HCT116 (cell line): ENCODE measurements at regions not wholly inside any gene's neighbourhood (a gene's known extent, or its start where the extent isn't known, plus 50 kb on each side); places are given as distances from the start of the nearest gene placed in this dataset.

Source experiments
- ATAC-seq: fragments of 200-7000 bp; cut with Tn5 transposase; 2 replicates; pipeline ENCODE4 v1.9.1; 2020; ENCODE audit warnings: mild to moderate bottlenecking, moderate library complexity
- BruUV-seq: library from RNA; stranded (reverse); fragments of 400-500 nt; replicated peaks from 2 replicates; lab custom pipeline; 2021; lab: Mats Ljungman, UMichigan
- CTCF ChIA-PET: fragments of 300-600 bp; sonication (Branson Sonifier 250); formaldehyde crosslinking; loops from one replicate; lab custom pipeline; 2021; ENCODE audit warnings: antibody characterized with exemption; lab: Charles Lee
- POLR2A ChIA-PET: fragments of 300-600, 350-600 bp; sonication (Branson Sonifier 250); formaldehyde crosslinking; loops from one replicate; lab custom pipeline; 2021; ENCODE audit warnings: antibody characterized with exemption; lab: Charles Lee
- RAD21 ChIA-PET, 2 experiments: fragments of 300-600 bp; sonication (Branson Sonifier 250); formaldehyde crosslinking; loops; one replicate each; lab custom pipeline; 2023; ENCODE audit warnings: low total read pairs in 2 of 2; ENCODE audit not compliant: uncharacterized antibody in 2 of 2, unreplicated experiment in 2 of 2, low non-redundant PET in 1 of 2; lab: Charles Lee
- DNase-seq: peaks from one replicate; pipeline ENCODE4 v3.0.0-alpha.2; 2010; ENCODE audit warnings: low read depth, low spot score
- H2AFZ ChIP-seq: fragments of 200-600 bp; shearing (Covaris generic), sonication (generic); 2 replicates; pipeline ENCODE4 v1.6.1; 2017; ENCODE audit warnings: low read depth, mixed run types, mixed read lengths, antibody characterized with exemption, low read length; ENCODE audit not compliant: poor library complexity, severe bottlenecking
- H3K27ac ChIP-seq: 2 replicates; pipeline ENCODE4 v1.5.1; 2012; ENCODE audit warnings: low read depth, low read length
- H3K27me3 ChIP-seq: fragments of 200-600 bp; sonication (generic); 2 replicates; pipeline ENCODE4 v1.6.1; 2016; ENCODE audit warnings: mixed run types, low read length, mixed read lengths; ENCODE audit not compliant: insufficient read depth
- H3K36me3 ChIP-seq, 2 experiments: fragments of 200-500 bp in 1 of 2; fragments of 200-600 bp in 1 of 2; sonication (Bioruptor generic) in 1 of 2; sonication (generic) in 1 of 2; 2 replicates each; pipeline versions ENCODE4 v1.5.1 to v1.6.1; 2014 to 2016; ENCODE audit warnings: low read length in 2 of 2, inconsistent platforms in 1 of 2, mixed read lengths in 1 of 2, mixed run types in 1 of 2; ENCODE audit not compliant: insufficient read depth in 2 of 2, control insufficient read depth in 1 of 2
- H3K4me1 ChIP-seq, 2 experiments: fragments of 200-600 bp in 1 of 2; sonication (generic) in 1 of 2; 2 replicates each; pipeline versions ENCODE4 v1.5.1 to v1.6.1; 2012 to 2017; ENCODE audit warnings: low read length in 2 of 2, inconsistent platforms in 1 of 2, mild to moderate bottlenecking in 1 of 2, mixed read lengths in 1 of 2, mixed run types in 1 of 2, moderate library complexity in 1 of 2; ENCODE audit not compliant: insufficient read depth in 2 of 2, control insufficient read depth in 1 of 2
- H3K4me2 ChIP-seq: fragments of 200-600 bp; sonication (generic); 2 replicates; pipeline ENCODE4 v1.6.1; 2017; ENCODE audit warnings: mixed run types, low read length, mixed read lengths
- H3K4me3 ChIP-seq, 2 experiments: fragments of 200-600 bp in 1 of 2; sonication (generic) in 1 of 2; replicated peaks in 1 of 2; 2 replicates each; pipeline ENCODE4 v1.5.1; 2011 to 2016; ENCODE audit warnings: low read length in 2 of 2, control low read depth in 1 of 2, low read depth in 1 of 2, mild to moderate bottlenecking in 1 of 2, mixed read lengths in 1 of 2, mixed run types in 1 of 2
- H3K79me2 ChIP-seq: fragments of 200-600 bp; sonication (generic); 2 replicates; pipeline ENCODE4 v1.6.1; 2017; ENCODE audit warnings: mild to moderate bottlenecking, mixed run types, low read length, moderate library complexity, mixed read lengths; ENCODE audit not compliant: insufficient read depth
- H3K9ac ChIP-seq: fragments of 200-600 bp; sonication (generic); 2 replicates; pipeline ENCODE4 v1.6.1; 2016; ENCODE audit warnings: low read length, mixed read lengths
- H3K9me2 ChIP-seq: fragments of 200-600 bp; sonication (generic), shearing (Covaris generic); 2 replicates; pipeline ENCODE4 v1.6.1; 2017; ENCODE audit warnings: mixed run types, mild to moderate bottlenecking, moderate library complexity; ENCODE audit not compliant: insufficient read depth
- H3K9me3 ChIP-seq, 2 experiments: fragments of 200-500 bp in 1 of 2; fragments of 200-600 bp in 1 of 2; sonication (Bioruptor generic) in 1 of 2; sonication (generic) in 1 of 2; 2 replicates each; pipeline ENCODE4 v1.6.1; 2014 to 2017; ENCODE audit warnings: low read length in 2 of 2, mixed read lengths in 2 of 2, inconsistent platforms in 1 of 2, low read depth in 1 of 2, mild to moderate bottlenecking in 1 of 2, mixed run types in 1 of 2, moderate library complexity in 1 of 2; ENCODE audit not compliant: control insufficient read depth in 1 of 2, insufficient read depth in 1 of 2
- H4K20me1 ChIP-seq: fragments of 200-600 bp; sonication (generic), shearing (Covaris generic); 2 replicates; pipeline ENCODE4 v1.6.1; 2017; ENCODE audit warnings: mixed run types, mild to moderate bottlenecking, moderate library complexity; ENCODE audit not compliant: insufficient read depth
- CBX3 ChIP-seq: IDR thresholded peaks from 2 replicates; pipeline ENCODE4 v1.6.1; 2012; ENCODE audit warnings: low read depth
- CEBPB ChIP-seq: IDR thresholded peaks from 2 replicates; pipeline ENCODE4 v1.6.1; 2012; ENCODE audit warnings: low read depth
- EZH2 ChIP-seq: fragments of 200-600 bp; sonication (generic); IDR thresholded peaks from 2 replicates; pipeline ENCODE4 v1.6.1; 2017; ENCODE audit warnings: antibody characterized with exemption, mixed run types
- FOSL1 ChIP-seq: IDR thresholded peaks from 2 replicates; pipeline ENCODE4 v1.6.1; 2012; ENCODE audit warnings: low read depth
- JUND ChIP-seq: IDR thresholded peaks from 2 replicates; pipeline ENCODE4 v1.6.1; 2012
- MAX ChIP-seq: IDR thresholded peaks from 2 replicates; pipeline ENCODE4 v1.6.1; 2012
- POLR2AphosphoS5 ChIP-seq: IDR thresholded peaks from 2 replicates; pipeline ENCODE4 v1.6.1; 2011; ENCODE audit warnings: mild to moderate bottlenecking, low read depth, low read length, moderate library complexity
- RAD21 ChIP-seq: IDR thresholded peaks from 2 replicates; pipeline ENCODE4 v1.6.1; 2012; ENCODE audit warnings: low read depth, mild to moderate bottlenecking
- SIN3A ChIP-seq: IDR thresholded peaks from 2 replicates; pipeline ENCODE4 v1.6.1; 2012; ENCODE audit warnings: low read depth
- SP1 ChIP-seq: IDR thresholded peaks from 2 replicates; pipeline ENCODE4 v1.6.1; 2012; ENCODE audit warnings: low read depth
- SRF ChIP-seq: IDR thresholded peaks from 2 replicates; pipeline ENCODE4 v1.6.1; 2012; ENCODE audit warnings: low read depth
- TCF7L2 ChIP-seq: IDR thresholded peaks from 2 replicates; pipeline ENCODE4 v1.7.0; 2011; ENCODE audit warnings: borderline replicate concordance, inconsistent platforms; ENCODE audit not compliant: insufficient read depth, insufficient read length; ENCODE audit errors: extremely low read depth
- YY1 ChIP-seq: IDR thresholded peaks from 2 replicates; pipeline ENCODE4 v1.6.1; 2011; ENCODE audit warnings: low read length, low read depth, moderate library complexity, mild to moderate bottlenecking; ENCODE audit not compliant: insufficient replicate concordance; ENCODE audit errors: extremely low read depth
- intact Hi-C: fragments of 100-400 bp; cut with micrococcal nuclease; formaldehyde crosslinking; loops from 2 replicates; pipeline ENCODE4 v1.10.0; 2022
- TF ChIP-seq, protein P1 (sequence below), 3 experiments: fragments of 200-600 bp in 1 of 3; sonication (generic) in 1 of 3; IDR thresholded peaks in 2 of 3; conservative IDR thresholded peaks in 1 of 3; 2 replicates each; pipeline ENCODE4 v1.5.1; 2012 to 2017; ENCODE audit warnings: low read depth in 2 of 3, low read length in 2 of 3, antibody characterized with exemption in 1 of 3, borderline replicate concordance in 1 of 3, control low read depth in 1 of 3, mild to moderate bottlenecking in 1 of 3, mixed read lengths in 1 of 3, mixed run types in 1 of 3, moderate library complexity in 1 of 3; ENCODE audit not compliant: insufficient read depth in 1 of 3
- TF ChIP-seq, protein P2 (sequence below): IDR thresholded peaks from 2 replicates; pipeline ENCODE4 v1.6.1; 2012

DNA sequence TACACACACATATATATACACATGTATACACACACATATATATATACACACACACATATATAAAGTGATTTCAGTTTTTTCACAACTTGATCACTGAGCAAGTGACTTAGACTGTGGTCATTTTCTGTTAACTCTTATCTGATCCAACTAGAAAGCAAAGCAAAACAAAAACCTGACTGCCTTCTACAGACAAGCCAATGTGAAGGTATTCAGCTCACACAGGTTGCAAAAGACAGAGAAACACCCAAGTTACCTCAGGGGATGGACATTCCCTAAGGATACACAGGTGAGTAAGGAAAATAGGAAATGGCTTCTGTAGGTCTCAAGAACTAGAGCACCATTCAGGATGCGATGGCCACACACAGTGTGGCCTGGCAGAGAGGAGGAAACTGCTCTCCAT lies 58.4 kb upstream of the IER3 start (continued):
- TF ChIP-seq, protein P1, sequence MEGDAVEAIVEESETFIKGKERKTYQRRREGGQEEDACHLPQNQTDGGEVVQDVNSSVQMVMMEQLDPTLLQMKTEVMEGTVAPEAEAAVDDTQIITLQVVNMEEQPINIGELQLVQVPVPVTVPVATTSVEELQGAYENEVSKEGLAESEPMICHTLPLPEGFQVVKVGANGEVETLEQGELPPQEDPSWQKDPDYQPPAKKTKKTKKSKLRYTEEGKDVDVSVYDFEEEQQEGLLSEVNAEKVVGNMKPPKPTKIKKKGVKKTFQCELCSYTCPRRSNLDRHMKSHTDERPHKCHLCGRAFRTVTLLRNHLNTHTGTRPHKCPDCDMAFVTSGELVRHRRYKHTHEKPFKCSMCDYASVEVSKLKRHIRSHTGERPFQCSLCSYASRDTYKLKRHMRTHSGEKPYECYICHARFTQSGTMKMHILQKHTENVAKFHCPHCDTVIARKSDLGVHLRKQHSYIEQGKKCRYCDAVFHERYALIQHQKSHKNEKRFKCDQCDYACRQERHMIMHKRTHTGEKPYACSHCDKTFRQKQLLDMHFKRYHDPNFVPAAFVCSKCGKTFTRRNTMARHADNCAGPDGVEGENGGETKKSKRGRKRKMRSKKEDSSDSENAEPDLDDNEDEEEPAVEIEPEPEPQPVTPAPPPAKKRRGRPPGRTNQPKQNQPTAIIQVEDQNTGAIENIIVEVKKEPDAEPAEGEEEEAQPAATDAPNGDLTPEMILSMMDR (IDR thresholded peaks at IDR 0.05 in 2 of 3, conservative IDR thresholded peaks at IDR 0.05 in 1 of 3; ENCODE audit: borderline replicate concordance in 1 of 3, insufficient read depth in 1 of 3, low read depth in 2 of 3, low read length in 2 of 3): no peak
- TF ChIP-seq FOSL1: no peak

- intact Hi-C loops: no loop called here
- TF ChIP-seq SIN3A (no peak), FOSL1 (no peak), SRF (no peak), RAD21 (no peak), MAX (no peak), TCF7L2 (no peak), JUND (no peak), CBX3 (no peak), CEBPB (no peak), SP1 (no peak), EZH2 (no peak), POLR2AphosphoS5 (no peak), YY1 (no peak)
- TF ChIP-seq, protein P2, sequence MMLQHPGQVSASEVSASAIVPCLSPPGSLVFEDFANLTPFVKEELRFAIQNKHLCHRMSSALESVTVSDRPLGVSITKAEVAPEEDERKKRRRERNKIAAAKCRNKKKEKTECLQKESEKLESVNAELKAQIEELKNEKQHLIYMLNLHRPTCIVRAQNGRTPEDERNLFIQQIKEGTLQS: no peak
- TF ChIP-seq, all 23 proteins: peak for 0
- CTCF ChIA-PET: no interaction called here
- H3K9me3 ChIP-seq: no peaks in the 10 kb centered on the region
- no peak overlapping the region for H3K4me2 ChIP-seq
- no peaks in the 10 kb centered on the region for H3K79me2 ChIP-seq
- H3K4me1 ChIP-seq: peaks cover 30 to 51% of the 10 kb centered on the region in 2 experiments
- no peak overlapping the region for H3K9ac ChIP-seq
- H3K9me2 ChIP-seq: no peaks in the 10 kb centered on the region
- no peaks in the 10 kb centered on the region for H4K20me1 ChIP-seq
- no peak overlapping the region for H3K27ac ChIP-seq
- DNase-seq (no peak), ATAC-seq (no peak)
- H2AFZ ChIP-seq: no peak overlapping the region
- no peaks in the 10 kb centered on the region for H3K36me3 ChIP-seq
- no TSS peak for BruUV-seq
- no peaks in the 10 kb centered on the region for H3K27me3 ChIP-seq
- POLR2A ChIA-PET: interaction anchor here (1.4 to 30.6 kb wide), 4 partner anchors 14 to 56 kb away, joined by 8 to 680 read pairs (median 132); partner anchors contain the start of genes FLOT1 and IER3
- RAD21 ChIA-PET: no interaction called here
- H3K4me3 ChIP-seq: no peak overlapping the region
Measured at GRCh38 chr6:30801950-30802349, 57.6 kb upstream of the IER3 start.
